ENCODE measurements at regions not wholly inside any gene's neighbourhood (a gene's known extent, or its start where the extent isn't known, plus 50 kb on each side); places are given as distances from the start of the nearest gene placed in this dataset.

DNA sequence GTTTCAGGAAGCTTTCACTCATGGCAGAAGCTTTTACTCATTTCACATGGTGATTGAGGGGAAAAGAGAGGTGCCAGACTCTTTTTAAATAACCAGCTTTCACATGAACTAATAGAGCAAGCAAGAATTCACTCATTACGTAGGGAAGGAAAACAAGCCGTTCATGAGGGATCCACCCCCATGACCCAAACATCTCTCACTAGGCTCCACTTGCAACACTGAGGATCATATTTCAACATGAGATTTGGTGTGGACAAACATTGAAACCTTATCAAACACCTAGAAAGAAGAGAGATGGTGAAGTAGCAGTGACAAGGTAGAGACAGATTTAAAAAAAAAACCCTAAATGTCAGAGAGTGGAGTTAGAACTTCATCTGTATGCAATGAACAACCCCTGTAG is 408.6 kb upstream of the PDZRN3 start:
- no peak for TF ChIP-seq CTCF (IDR thresholded peaks at IDR 0.05)
- no peak for TF ChIP-seq POLR2AphosphoS5 (IDR thresholded peaks at IDR 0.05)
- TF ChIP-seq POLR2A (IDR thresholded peaks at IDR 0.05; ENCODE audit: low read depth), result no peak
- no peak for TF ChIP-seq EP300 (IDR thresholded peaks at IDR 0.05)
